SJCRH30 (cell line): ENCODE measurements at regions not wholly inside any gene's neighbourhood (a gene's known extent, or its start where the extent isn't known, plus 50 kb on each side); places are given as distances from the start of the nearest gene placed in this dataset.

ENCODE experiments used
- DNase-seq, 2 experiments: peaks; one replicate each; pipeline ENCODE4 v3.0.0-alpha.2; 2015 to 2020
- H3K27ac ChIP-seq: fragments of 250-450 bp; sonication (Bioruptor Pico); 2 replicates; pipeline ENCODE4 v1.5.1; 2020; ENCODE audit warnings: mild to moderate bottlenecking, moderate library complexity
- H3K27me3 ChIP-seq: fragments of 250-450 bp; sonication (Bioruptor Pico); 2 replicates; pipeline ENCODE4 v1.5.1; 2020; ENCODE audit warnings: mild to moderate bottlenecking, moderate library complexity
- H3K36me3 ChIP-seq: fragments of 250-450 bp; sonication (Bioruptor Pico); 2 replicates; pipeline ENCODE4 v1.5.1; 2020; ENCODE audit warnings: mild to moderate bottlenecking, moderate library complexity
- H3K4me1 ChIP-seq: fragments of 250-450 bp; sonication (Bioruptor Pico); 2 replicates; pipeline ENCODE4 v1.5.1; 2020; ENCODE audit warnings: mild to moderate bottlenecking, moderate library complexity
- H3K4me3 ChIP-seq: fragments of 250-450 bp; sonication (Bioruptor Pico); 2 replicates; pipeline ENCODE4 v1.5.1; 2020; ENCODE audit warnings: mild to moderate bottlenecking, moderate library complexity
- H3K9me3 ChIP-seq: fragments of 250-450 bp; sonication (Bioruptor Pico); replicated peaks from 2 replicates; pipeline ENCODE4 v1.5.1; 2020; ENCODE audit warnings: mild to moderate bottlenecking, moderate library complexity

GRCh38 chr10:43906490-43906889 lies 257.8 kb upstream of the ZNF32 start:
- H3K4me3 ChIP-seq: no peak overlapping the region
- H3K27ac ChIP-seq: no peak overlapping the region
- no peaks in the 10 kb centered on the region for H3K4me1 ChIP-seq
- H3K36me3 ChIP-seq: no peaks in the 10 kb centered on the region
- no peak for DNase-seq
- H3K27me3 ChIP-seq: no peaks in the 10 kb centered on the region
- H3K9me3 ChIP-seq: no peaks in the 10 kb centered on the region

- no peak for DNase-seq
- Histone ChIP-seq H3K36me3 (no peaks in the 10 kb centered on the region), H3K27me3 (no peaks in the 10 kb centered on the region), H3K4me1 (no peaks in the 10 kb centered on the region), H3K27ac (no peak overlapping the region), H3K9me3 (no peaks in the 10 kb centered on the region), H3K4me3 (no peak overlapping the region)
These were observed 257.0 kb upstream of the ZNF32 start for GRCh38 chr10:43905512-43906236.

GRCh38 chr10:43904844-43905243 lies 256.2 kb upstream of the ZNF32 start:
- Histone ChIP-seq H3K4me3 (no peak overlapping the region), H3K36me3 (no peaks in the 10 kb centered on the region), H3K27ac (no peak overlapping the region), H3K9me3 (no peaks in the 10 kb centered on the region), H3K4me1 (no peaks in the 10 kb centered on the region), H3K27me3 (no peaks in the 10 kb centered on the region)
- no peak for DNase-seq

- H3K9me3 ChIP-seq: no peaks in the 10 kb centered on the region
- H3K36me3 ChIP-seq: no peaks in the 10 kb centered on the region
- H3K4me3 ChIP-seq: no peak overlapping the region
- no peak overlapping the region for H3K27ac ChIP-seq
- no peaks in the 10 kb centered on the region for H3K4me1 ChIP-seq
- H3K27me3 ChIP-seq: no peaks in the 10 kb centered on the region
- no peak for DNase-seq
These were observed 255.6 kb upstream of the ZNF32 start for GRCh38 chr10:43904301-43904700.

- DNase-seq: no peak
- H3K4me3 ChIP-seq: no peak overlapping the region
- no peaks in the 10 kb centered on the region for H3K36me3 ChIP-seq
- no peaks in the 10 kb centered on the region for H3K4me1 ChIP-seq
- H3K27ac ChIP-seq: no peak overlapping the region
- no peaks in the 10 kb centered on the region for H3K27me3 ChIP-seq
- H3K9me3 ChIP-seq: no peaks in the 10 kb centered on the region
These were observed 254.8 kb upstream of the ZNF32 start for GRCh38 chr10:43903451-43903850.

GRCh38 chr10:43902842-43903241 lies 254.2 kb upstream of the ZNF32 start:
- Histone ChIP-seq H3K27ac (no peak overlapping the region), H3K27me3 (no peaks in the 10 kb centered on the region), H3K4me1 (no peaks in the 10 kb centered on the region), H3K36me3 (no peaks in the 10 kb centered on the region), H3K4me3 (no peak overlapping the region), H3K9me3 (no peaks in the 10 kb centered on the region)
- DNase-seq: no peak

- DNase-seq: no peak
- Histone ChIP-seq H3K27ac (no peak overlapping the region), H3K36me3 (no peaks in the 10 kb centered on the region), H3K4me3 (no peak overlapping the region), H3K27me3 (no peaks in the 10 kb centered on the region), H3K9me3 (no peaks in the 10 kb centered on the region), H3K4me1 (no peaks in the 10 kb centered on the region)
These were observed 253.2 kb upstream of the ZNF32 start for GRCh38 chr10:43901744-43902504.

GRCh38 chr10:43901302-43901701 lies 252.6 kb upstream of the ZNF32 start:
- no peak overlapping the region for H3K27ac ChIP-seq

GRCh38 chr10:43900571-43900970 lies 251.9 kb upstream of the ZNF32 start:
- Histone ChIP-seq H3K27me3 (no peaks in the 10 kb centered on the region), H3K4me1 (no peaks in the 10 kb centered on the region), H3K9me3 (no peaks in the 10 kb centered on the region), H3K36me3 (no peaks in the 10 kb centered on the region), H3K27ac (no peak overlapping the region), H3K4me3 (no peak overlapping the region)
- DNase-seq: no peak

More at GRCh38 chr10:43901302-43901701, 252.6 kb upstream of the ZNF32 start:
- Histone ChIP-seq H3K36me3 (no peaks in the 10 kb centered on the region), H3K4me1 (no peaks in the 10 kb centered on the region), H3K27me3 (no peaks in the 10 kb centered on the region), H3K9me3 (no peaks in the 10 kb centered on the region), H3K4me3 (no peak overlapping the region)
- DNase-seq: no peak

GRCh38 chr10:43899224-43899959 lies 250.7 kb upstream of the ZNF32 start:
- H3K36me3 ChIP-seq: no peaks in the 10 kb centered on the region
- H3K4me1 ChIP-seq: no peaks in the 10 kb centered on the region
- H3K9me3 ChIP-seq: no peaks in the 10 kb centered on the region
- H3K4me3 ChIP-seq: no peak overlapping the region
- DNase-seq: no peak
- no peaks in the 10 kb centered on the region for H3K27me3 ChIP-seq
- H3K27ac ChIP-seq: no peak overlapping the region

GRCh38 chr10:43898592-43898991 lies 249.9 kb upstream of the ZNF32 start:
- DNase-seq: no peak
- Histone ChIP-seq H3K4me1 (no peaks in the 10 kb centered on the region), H3K9me3 (no peaks in the 10 kb centered on the region), H3K36me3 (no peaks in the 10 kb centered on the region), H3K4me3 (no peak overlapping the region), H3K27me3 (no peaks in the 10 kb centered on the region), H3K27ac (no peak overlapping the region)

GRCh38 chr10:43897765-43898419 lies 249.2 kb upstream of the ZNF32 start:
- H3K4me1 ChIP-seq: no peaks in the 10 kb centered on the region
- H3K36me3 ChIP-seq: no peaks in the 10 kb centered on the region
- H3K4me3 ChIP-seq: no peak overlapping the region
- H3K27ac ChIP-seq: no peak overlapping the region
- no peaks in the 10 kb centered on the region for H3K27me3 ChIP-seq
- no peak for DNase-seq
- H3K9me3 ChIP-seq: no peaks in the 10 kb centered on the region

- Histone ChIP-seq H3K9me3 (no peaks in the 10 kb centered on the region), H3K27me3 (no peaks in the 10 kb centered on the region), H3K27ac (no peak overlapping the region), H3K4me1 (no peaks in the 10 kb centered on the region), H3K4me3 (no peak overlapping the region), H3K36me3 (no peaks in the 10 kb centered on the region)
- DNase-seq: no peak
These were observed 243.5 kb upstream of the ZNF32 start for GRCh38 chr10:43892062-43892770.

- no peak for DNase-seq
- no peak overlapping the region for H3K27ac ChIP-seq
- no peaks in the 10 kb centered on the region for H3K36me3 ChIP-seq
- H3K27me3 ChIP-seq: no peaks in the 10 kb centered on the region
- no peak overlapping the region for H3K4me3 ChIP-seq
- no peaks in the 10 kb centered on the region for H3K4me1 ChIP-seq
- H3K9me3 ChIP-seq: no peaks in the 10 kb centered on the region
These were observed 242.6 kb upstream of the ZNF32 start for GRCh38 chr10:43891241-43891640.
